Ovary (tissue), 3 donors: ENCODE measurements at regions not wholly inside any gene's neighbourhood (a gene's known extent, or its start where the extent isn't known, plus 50 kb on each side); places are given as distances from the start of the nearest gene placed in this dataset.

Experiments used
- CTCF ChIP-seq, 3 donors: fragments of 450-650 bp in 2 of 3; fragments of 200-600 bp in 1 of 3; IDR thresholded peaks; one replicate each; pipeline versions ENCODE4 v1.5.1 to v1.8.0; 2016 to 2022; ENCODE audit warnings: antibody characterized with exemption in 3 of 3, mild to moderate bottlenecking in 1 of 3
- POLR2A ChIP-seq: fragments of 450-650 bp; IDR thresholded peaks from one replicate; pipeline ENCODE4 v1.6.1; 2017; ENCODE audit warnings: antibody characterized with exemption, mild to moderate bottlenecking, moderate library complexity
- donor health status: DM: no; HTN: no; CAD: no.

GRCh38 chr18:30676053-30676480 is 366.5 kb downstream of the DSC3 start:
- TF ChIP-seq CTCF (IDR thresholded peaks at IDR 0.05) (no peak), POLR2A (no peak)
